PFSK-1 (cell line): ENCODE measurements at regions not wholly inside any gene's neighbourhood (a gene's known extent, or its start where the extent isn't known, plus 50 kb on each side); places are given as distances from the start of the nearest gene placed in this dataset.

ENCODE experiments used
- FOXP2 ChIP-seq: optimal IDR thresholded peaks from 2 replicates; pipeline ENCODE3; 2011; ENCODE audit warnings: borderline replicate concordance, control low read depth, inconsistent platforms; ENCODE audit not compliant: insufficient read depth; ENCODE audit errors: extremely low read length, extremely low read depth
- POLR2AphosphoS5 ChIP-seq: IDR thresholded peaks from 2 replicates; pipeline ENCODE4 v1.6.1; 2012; ENCODE audit warnings: low read depth, mild to moderate bottlenecking, control low read depth, low read length, moderate library complexity
- REST ChIP-seq, 2 experiments: IDR thresholded peaks; 2 replicates each; pipeline versions ENCODE4 v1.6.1 to v1.8.0; 2011 to 2012; ENCODE audit warnings: low read depth in 2 of 2, low read length in 2 of 2, control low read depth in 1 of 2, inconsistent platforms in 1 of 2, mild to moderate bottlenecking in 1 of 2, moderate library complexity in 1 of 2; ENCODE audit not compliant: insufficient read depth in 1 of 2
- SIN3A ChIP-seq: IDR thresholded peaks from 2 replicates; pipeline ENCODE4 v1.6.1; 2012; ENCODE audit warnings: mild to moderate bottlenecking, low read length, moderate library complexity, borderline replicate concordance; ENCODE audit not compliant: insufficient read depth
- TAF1 ChIP-seq: IDR thresholded peaks from 2 replicates; pipeline ENCODE4 v1.6.1; 2012; ENCODE audit warnings: low read length, control low read depth, borderline replicate concordance; ENCODE audit not compliant: insufficient read depth

DNA sequence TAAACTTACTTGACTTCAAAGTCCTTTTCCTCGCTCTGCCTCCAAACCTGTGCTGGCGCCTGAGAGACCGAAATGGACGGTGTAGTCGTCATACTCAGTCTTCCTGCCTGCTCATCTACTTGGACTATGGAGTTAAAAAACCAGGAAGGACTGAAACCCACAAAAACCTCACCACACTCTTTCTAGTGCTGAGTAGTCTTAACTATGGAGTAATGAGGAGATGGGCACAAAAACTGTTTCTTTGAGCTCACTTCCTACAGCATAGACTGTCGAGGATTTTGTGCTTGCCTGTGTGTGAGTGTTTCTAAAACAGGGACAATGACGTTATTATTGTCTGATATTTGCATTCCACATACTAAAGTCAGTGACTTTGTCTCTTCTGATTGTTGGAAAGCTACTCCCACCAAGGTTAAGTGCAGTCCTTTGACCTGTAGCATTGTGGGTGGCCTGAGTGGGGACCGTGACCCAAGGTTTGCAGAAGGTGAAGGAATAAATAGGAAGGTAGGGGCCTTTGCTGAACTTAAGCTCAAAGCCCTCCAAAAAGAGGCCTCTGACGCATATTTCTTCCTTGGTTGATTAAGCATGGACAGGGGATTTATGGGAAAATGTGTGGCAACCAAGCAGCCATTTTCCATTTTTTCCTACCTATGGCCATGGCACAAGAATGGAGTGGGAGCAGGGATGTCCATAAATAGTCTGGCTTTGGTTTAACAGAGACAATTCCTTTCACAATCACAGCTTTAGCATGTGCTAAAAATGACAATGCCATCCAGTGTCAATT is 109.6 kb downstream of the ZBTB18 start:
- no peak for TF ChIP-seq REST (IDR thresholded peaks at IDR 0.05; ENCODE audit: insufficient read depth in 1 of 2, low read depth in 2 of 2, low read length in 2 of 2)
- no peak for TF ChIP-seq FOXP2
- no peak for TF ChIP-seq POLR2AphosphoS5
- no peak for TF ChIP-seq TAF1
- no peak for TF ChIP-seq SIN3A

GRCh38 chr1:244161236-244161510 is 110.1 kb downstream of the ZBTB18 start:
- TF ChIP-seq POLR2AphosphoS5: no peak

GRCh38 chr1:244162786-244163530 is 111.9 kb downstream of the ZBTB18 start:
- TF ChIP-seq TAF1 (no peak), FOXP2 (no peak), POLR2AphosphoS5 (no peak), REST (IDR thresholded peaks at IDR 0.05; ENCODE audit: insufficient read depth in 1 of 2, low read depth in 2 of 2, low read length in 2 of 2) (no peak), SIN3A (no peak)

DNA sequence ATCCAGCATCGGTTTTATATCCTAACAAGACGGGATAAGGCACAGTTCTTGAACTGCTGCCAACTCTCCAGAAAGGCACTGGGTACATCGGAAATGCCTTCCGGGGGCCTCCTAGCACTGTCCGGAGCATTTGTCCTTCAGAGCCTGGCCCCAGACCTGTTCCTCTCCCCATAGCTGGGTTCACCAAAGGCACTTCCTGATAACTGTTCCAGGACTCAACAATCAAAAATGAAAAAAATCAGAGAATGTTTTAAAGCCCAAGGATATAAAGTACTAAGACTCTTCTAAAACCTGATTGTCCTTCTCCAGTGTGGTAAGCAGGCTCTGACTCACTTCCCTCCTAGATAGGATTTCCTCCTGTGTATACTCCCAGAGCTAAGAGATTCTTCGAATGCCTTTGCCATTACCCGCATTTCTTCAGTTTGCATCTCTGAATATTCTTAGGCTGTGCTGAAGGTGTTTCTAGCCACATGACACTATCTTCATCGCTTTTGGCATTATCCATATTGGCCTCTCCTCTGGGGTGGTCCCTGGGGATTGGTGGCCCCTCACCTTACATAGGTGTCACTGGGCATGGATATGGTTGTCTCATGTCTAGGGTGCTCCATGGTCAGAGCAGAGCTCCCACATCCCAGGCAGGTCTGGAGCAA is 112.9 kb downstream of the ZBTB18 start:
- no peak for TF ChIP-seq REST (IDR thresholded peaks at IDR 0.05; ENCODE audit: insufficient read depth in 1 of 2, low read depth in 2 of 2, low read length in 2 of 2)
- no peak for TF ChIP-seq SIN3A
- TF ChIP-seq TAF1: no peak
- TF ChIP-seq POLR2AphosphoS5: no peak
- no peak for TF ChIP-seq FOXP2

DNA sequence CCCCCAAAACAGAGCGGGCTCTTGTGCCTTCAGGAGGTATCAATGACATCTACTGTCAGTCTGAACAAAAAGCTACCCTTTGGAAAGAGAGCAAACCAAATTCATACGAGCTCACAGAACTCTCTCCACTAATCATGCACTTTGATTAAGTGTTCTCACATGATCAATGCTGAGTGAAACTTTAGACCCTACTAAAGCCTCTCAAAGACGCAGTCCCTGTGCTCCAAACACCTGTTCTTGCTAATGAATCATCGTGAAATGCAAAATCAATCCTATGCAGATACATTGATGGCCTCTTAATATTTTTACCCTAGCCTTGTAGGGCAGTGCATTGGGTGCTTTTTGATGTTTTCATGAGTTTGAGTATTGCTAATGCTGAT is 113.4 kb downstream of the ZBTB18 start:
- TF ChIP-seq TAF1 (no peak), REST (IDR thresholded peaks at IDR 0.05; ENCODE audit: insufficient read depth in 1 of 2, low read depth in 2 of 2, low read length in 2 of 2) (no peak), SIN3A (no peak), FOXP2 (no peak), POLR2AphosphoS5 (no peak)
